HFFc6 (cell line): ENCODE measurements at regions not wholly inside any gene's neighbourhood (a gene's known extent, or its start where the extent isn't known, plus 50 kb on each side); places are given as distances from the start of the nearest gene placed in this dataset.

Source experiments
- DNase-seq: peaks from one replicate; pipeline ENCODE4 v3.0.0-alpha.2; 2018
- H3K27ac Mint-ChIP-seq: 2 replicates; pipeline ENCODE4 v1.8.0; 2020; ENCODE audit warnings: mild to moderate bottlenecking, mixed read lengths
- H3K27me3 Mint-ChIP-seq: 2 replicates; pipeline ENCODE4 v1.8.0; 2021; ENCODE audit warnings: mild to moderate bottlenecking, moderate library complexity, mixed read lengths; ENCODE audit not compliant: insufficient read depth
- H3K36me3 Mint-ChIP-seq: 2 replicates; pipeline ENCODE4 v1.8.0; 2021; ENCODE audit warnings: low read depth, mixed read lengths
- H3K4me1 Mint-ChIP-seq: 2 replicates; pipeline ENCODE4 v1.8.0; 2020; ENCODE audit warnings: low read depth, mixed read lengths
- H3K4me3 Mint-ChIP-seq: 2 replicates; pipeline ENCODE4 v1.8.0; 2020; ENCODE audit warnings: mild to moderate bottlenecking, moderate library complexity, mixed read lengths
- H3K9me3 Mint-ChIP-seq: 2 replicates; pipeline ENCODE4 v1.8.0; 2020; ENCODE audit warnings: mild to moderate bottlenecking, mixed read lengths
- CTCF ChIP-seq: fragments of 200-600 bp; sonication (generic); IDR thresholded peaks from 2 replicates; pipeline ENCODE4 v1.5.0; 2021; ENCODE audit warnings: antibody characterized with exemption, mild to moderate bottlenecking

- Mint-ChIP-seq H3K27me3 (no peaks in the 10 kb centered on the region; the same call in 1 of the 2 replicates), H3K27ac (no peak overlapping the region), H3K9me3 (no peaks in the 10 kb centered on the region), H3K4me3 (no peak overlapping the region), H3K36me3 (no peaks in the 10 kb centered on the region), H3K4me1 (peaks cover 2% of the 10 kb centered on the region; the same call in 1 of the 2 replicates)
- DNase-seq = no peak
- no peak for TF ChIP-seq CTCF
These were observed 75.2 kb upstream of the RMDN2 start for GRCh38 chr2:37849911-37850310.

DNA sequence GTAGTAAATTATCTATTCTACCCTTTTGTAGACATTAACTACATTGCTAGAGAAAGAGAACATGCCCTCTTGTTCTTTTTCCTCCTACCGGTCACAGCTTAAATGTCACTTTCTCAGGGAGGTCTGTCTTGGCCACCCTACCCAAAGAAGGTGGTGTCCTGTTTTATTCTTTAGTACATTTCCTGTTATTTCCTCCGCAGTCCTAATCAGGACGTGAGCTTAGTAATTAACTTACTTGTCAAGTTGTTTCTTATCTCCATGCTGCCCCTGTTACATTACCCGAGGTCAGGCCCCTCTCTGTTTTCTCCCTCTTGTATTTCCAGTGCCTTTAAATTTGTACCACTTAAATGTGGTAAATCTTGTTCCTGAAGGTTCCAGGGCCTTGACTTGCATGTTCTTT lies 73.7 kb upstream of the RMDN2 start:
- Mint-ChIP-seq H3K4me3 (no peak overlapping the region), H3K27ac (no peak overlapping the region), H3K9me3 (no peaks in the 10 kb centered on the region), H3K4me1 (no peaks in the 10 kb centered on the region), H3K27me3 (no peaks in the 10 kb centered on the region; the same call in 1 of the 2 replicates), H3K36me3 (no peaks in the 10 kb centered on the region)
- no peak for DNase-seq
- no peak for TF ChIP-seq CTCF

DNA sequence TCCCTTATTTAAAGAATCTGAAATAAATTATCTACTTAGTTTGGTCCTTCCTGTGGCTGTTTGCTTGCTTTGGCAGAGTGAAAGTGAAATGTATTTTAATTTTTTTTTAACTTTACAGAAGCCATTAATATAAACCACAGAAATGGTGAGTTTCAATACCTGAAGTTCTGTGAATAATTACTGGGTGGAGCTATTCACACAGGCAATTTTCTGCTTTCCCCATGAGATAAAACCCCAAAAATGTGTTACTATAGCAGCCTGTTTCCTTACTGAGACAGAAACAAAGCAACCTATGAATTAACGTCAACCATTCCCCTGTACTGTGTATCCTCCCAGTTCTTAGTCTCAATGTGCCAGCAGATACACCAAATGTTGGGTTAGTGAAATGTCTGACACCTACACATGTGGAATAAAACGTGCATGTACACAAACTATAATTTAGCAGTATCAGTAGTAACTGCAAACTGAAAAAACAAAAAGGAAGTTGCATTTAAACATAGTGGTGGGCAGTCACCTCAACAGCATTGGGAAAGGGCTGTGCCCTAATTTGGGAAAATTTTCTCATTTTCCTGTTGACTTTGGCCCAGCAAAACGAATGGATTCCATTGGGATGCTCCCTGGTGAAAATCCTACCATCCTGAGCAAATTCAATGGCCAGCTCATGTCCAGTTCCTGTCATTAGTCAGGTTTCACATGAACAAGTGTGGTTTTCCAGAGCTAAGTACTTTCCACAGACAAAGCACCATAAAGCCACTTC lies 73.1 kb upstream of the RMDN2 start:
- Mint-ChIP-seq H3K4me1 (no peaks in the 10 kb centered on the region), H3K4me3 (no peak overlapping the region), H3K36me3 (no peaks in the 10 kb centered on the region), H3K9me3 (no peaks in the 10 kb centered on the region), H3K27me3 (no peaks in the 10 kb centered on the region; the same call in 1 of the 2 replicates), H3K27ac (no peak overlapping the region)
- DNase-seq = no peak
- TF ChIP-seq CTCF = no peak

DNA sequence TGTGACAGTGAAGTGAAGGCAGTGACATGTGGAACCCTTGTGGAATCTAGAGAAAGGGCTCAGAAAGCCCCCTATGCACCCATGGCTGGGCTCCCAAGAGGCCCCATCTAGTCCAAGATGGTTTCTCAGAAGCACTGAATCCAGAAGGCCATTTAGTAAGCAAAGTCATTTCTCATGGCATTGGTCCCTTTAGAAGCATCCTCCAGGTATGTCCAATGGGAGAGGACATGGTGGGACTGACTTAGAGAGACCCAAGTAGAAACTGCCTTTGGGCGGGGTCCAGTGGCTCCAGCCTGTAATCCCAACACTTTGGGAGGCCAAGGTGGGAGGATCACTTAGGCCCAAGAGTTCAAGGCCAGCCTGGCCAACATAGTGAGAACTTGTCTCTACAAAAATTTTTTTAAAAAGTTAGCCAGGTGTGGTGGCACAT lies 72.5 kb upstream of the RMDN2 start:
- H3K9me3 Mint-ChIP-seq = no peaks in the 10 kb centered on the region
- peaks cover 2% of the 10 kb centered on the region for H3K27me3 Mint-ChIP-seq
- no peak overlapping the region for H3K27ac Mint-ChIP-seq
- H3K36me3 Mint-ChIP-seq = no peaks in the 10 kb centered on the region
- no peak overlapping the region for H3K4me3 Mint-ChIP-seq
- no peak for TF ChIP-seq CTCF
- H3K4me1 Mint-ChIP-seq = peaks cover 3% of the 10 kb centered on the region
- DNase-seq = no peak

GRCh38 chr2:37854676-37855282 lies 70.3 kb upstream of the RMDN2 start:
- DNase-seq = no peak
- no peak for TF ChIP-seq CTCF
- H3K36me3 Mint-ChIP-seq = no peaks in the 10 kb centered on the region
- no peak overlapping the region for H3K27ac Mint-ChIP-seq
- peaks cover 18% of the 10 kb centered on the region for H3K4me1 Mint-ChIP-seq
- peaks cover 5% of the 10 kb centered on the region for H3K27me3 Mint-ChIP-seq
- no peak overlapping the region for H3K4me3 Mint-ChIP-seq
- no peaks in the 10 kb centered on the region for H3K9me3 Mint-ChIP-seq
